ENCODE measurements at regions not wholly inside any gene's neighbourhood (a gene's known extent, or its start where the extent isn't known, plus 50 kb on each side); places are given as distances from the start of the nearest gene placed in this dataset.

GRCh38 chr11:92850296-92850826 is 119.1 kb upstream of the MTNR1B start:
- intact Hi-C loops (cut with DNase I) = no loop called here
- Histone ChIP-seq H3K36me3 (no peaks in the 10 kb centered on the region), H3K4me1 (no peaks in the 10 kb centered on the region), H3K27ac (no peak overlapping the region), H3K27me3 (no peaks in the 10 kb centered on the region), H3K9me3 (no peaks in the 10 kb centered on the region), H3K4me3 (no peak overlapping the region)
- DNase-seq (ENCODE audit: low spot score in 2 of 2) = no peak
- TF ChIP-seq, protein P1, sequence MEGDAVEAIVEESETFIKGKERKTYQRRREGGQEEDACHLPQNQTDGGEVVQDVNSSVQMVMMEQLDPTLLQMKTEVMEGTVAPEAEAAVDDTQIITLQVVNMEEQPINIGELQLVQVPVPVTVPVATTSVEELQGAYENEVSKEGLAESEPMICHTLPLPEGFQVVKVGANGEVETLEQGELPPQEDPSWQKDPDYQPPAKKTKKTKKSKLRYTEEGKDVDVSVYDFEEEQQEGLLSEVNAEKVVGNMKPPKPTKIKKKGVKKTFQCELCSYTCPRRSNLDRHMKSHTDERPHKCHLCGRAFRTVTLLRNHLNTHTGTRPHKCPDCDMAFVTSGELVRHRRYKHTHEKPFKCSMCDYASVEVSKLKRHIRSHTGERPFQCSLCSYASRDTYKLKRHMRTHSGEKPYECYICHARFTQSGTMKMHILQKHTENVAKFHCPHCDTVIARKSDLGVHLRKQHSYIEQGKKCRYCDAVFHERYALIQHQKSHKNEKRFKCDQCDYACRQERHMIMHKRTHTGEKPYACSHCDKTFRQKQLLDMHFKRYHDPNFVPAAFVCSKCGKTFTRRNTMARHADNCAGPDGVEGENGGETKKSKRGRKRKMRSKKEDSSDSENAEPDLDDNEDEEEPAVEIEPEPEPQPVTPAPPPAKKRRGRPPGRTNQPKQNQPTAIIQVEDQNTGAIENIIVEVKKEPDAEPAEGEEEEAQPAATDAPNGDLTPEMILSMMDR (IDR thresholded peaks at IDR 0.05) = no peak

DNA sequence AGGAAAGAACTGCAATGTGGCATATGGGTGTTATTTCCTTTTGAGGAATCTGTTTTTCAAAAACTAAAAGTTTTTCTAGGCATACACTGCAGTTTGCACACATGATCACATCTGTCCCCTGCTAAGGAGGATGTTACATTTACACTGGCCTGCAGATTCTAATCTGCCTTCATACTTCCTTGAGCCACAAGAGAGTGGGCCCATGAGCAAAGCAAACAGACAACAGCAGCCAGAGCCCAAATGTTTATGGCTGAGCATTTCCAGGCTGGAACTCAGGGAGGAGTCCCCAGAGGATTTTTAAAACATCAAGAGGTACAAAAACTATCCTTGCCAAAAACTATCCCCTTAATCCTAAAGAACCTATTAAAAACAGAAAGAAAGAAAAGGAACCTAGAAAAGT is 117.2 kb upstream of the MTNR1B start:
- intact Hi-C loops (cut with DNase I) = no loop called here
- Histone ChIP-seq H3K9me3 (no peaks in the 10 kb centered on the region), H3K27ac (no peak overlapping the region), H3K4me1 (no peaks in the 10 kb centered on the region), H3K36me3 (no peaks in the 10 kb centered on the region), H3K4me3 (no peak overlapping the region), H3K27me3 (no peaks in the 10 kb centered on the region)
- TF ChIP-seq, protein P1 (IDR thresholded peaks at IDR 0.05) = no peak
- no peak for DNase-seq (ENCODE audit: low spot score in 2 of 2)

DNA sequence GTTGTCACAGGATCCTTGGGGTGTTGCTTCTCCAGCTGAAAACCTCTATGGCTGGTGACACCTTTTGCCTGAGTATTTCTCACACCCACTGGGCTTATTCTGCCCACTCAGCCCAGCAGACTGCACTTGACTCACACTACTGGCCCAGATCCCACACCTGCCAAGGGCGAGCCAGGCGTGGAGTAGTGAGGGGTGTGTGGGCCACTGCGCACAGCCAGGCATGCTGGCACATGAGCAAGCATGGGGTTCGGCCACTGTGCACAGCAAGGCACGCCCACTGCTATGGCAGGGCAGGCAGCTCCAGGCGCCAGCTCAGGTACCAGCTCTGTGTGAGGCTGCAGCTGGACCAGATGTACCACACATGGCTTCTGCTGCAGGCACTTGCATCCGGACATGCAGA is 116.5 kb upstream of the MTNR1B start:
- DNase-seq (ENCODE audit: low spot score in 2 of 2) = no peak
- intact Hi-C loops (cut with DNase I) = no loop called here
- TF ChIP-seq, protein P1 (IDR thresholded peaks at IDR 0.05) = no peak

GRCh38 chr11:92854162-92854561 is 115.3 kb upstream of the MTNR1B start:
- H3K27ac ChIP-seq = no peak overlapping the region
- intact Hi-C loops (cut with DNase I) = no loop called here
- no peak for DNase-seq (ENCODE audit: low spot score in 2 of 2)
- no peaks in the 10 kb centered on the region for H3K27me3 ChIP-seq
- H3K4me1 ChIP-seq = peaks cover 0 to 5% of the 10 kb centered on the region in 2 donors
- no peaks in the 10 kb centered on the region for H3K9me3 ChIP-seq
- no peaks in the 10 kb centered on the region for H3K36me3 ChIP-seq
- TF ChIP-seq, protein P1 (IDR thresholded peaks at IDR 0.05) = no peak
- no peak overlapping the region for H3K4me3 ChIP-seq

More for the DNA sequence above, 116.5 kb upstream of the MTNR1B start:
- Histone ChIP-seq H3K4me3 (no peak overlapping the region), H3K4me1 (no peaks in the 10 kb centered on the region), H3K27ac (no peak overlapping the region), H3K36me3 (no peaks in the 10 kb centered on the region), H3K9me3 (no peaks in the 10 kb centered on the region), H3K27me3 (no peaks in the 10 kb centered on the region)

- DNase-seq (ENCODE audit: low spot score in 2 of 2) = no peak
- TF ChIP-seq, protein P1 (IDR thresholded peaks at IDR 0.05) = no peak
- intact Hi-C loops (cut with DNase I) = no loop called here
- no peaks in the 10 kb centered on the region for H3K36me3 ChIP-seq
- H3K9me3 ChIP-seq = no peaks in the 10 kb centered on the region
- H3K4me1 ChIP-seq = peaks cover 0 to 7% of the 10 kb centered on the region in 2 donors
- no peaks in the 10 kb centered on the region for H3K27me3 ChIP-seq
- no peak overlapping the region for H3K27ac ChIP-seq
- H3K4me3 ChIP-seq = no peak overlapping the region
Observed at GRCh38 chr11:92854952-92855351, 114.5 kb upstream of the MTNR1B start.

All from ascending aorta (tissue), 2 donors.